Gastroesophageal sphincter (tissue), 3 donors: ENCODE measurements at regions not wholly inside any gene's neighbourhood (a gene's known extent, or its start where the extent isn't known, plus 50 kb on each side); places are given as distances from the start of the nearest gene placed in this dataset.

Source experiments
- EP300 ChIP-seq: sonication (generic); formaldehyde crosslinking; IDR thresholded peaks from one replicate; pipeline ENCODE4 v1.6.1; 2017; ENCODE audit warnings: antibody characterized with exemption, mild to moderate bottlenecking
- POLR2A ChIP-seq, 2 donors: fragments of 450-650 bp; IDR thresholded peaks; one replicate each; pipeline ENCODE4 v1.6.1; 2017; ENCODE audit warnings: antibody characterized with exemption in 2 of 2, mild to moderate bottlenecking in 2 of 2, moderate library complexity in 1 of 2
- POLR2AphosphoS5 ChIP-seq: sonication (generic); formaldehyde crosslinking; IDR thresholded peaks from one replicate; pipeline ENCODE4 v1.6.1; 2017; ENCODE audit warnings: antibody characterized with exemption
- TF ChIP-seq, protein P1 (sequence below), 4 experiments: fragments of 200-600 bp in 2 of 4; fragments of 450-650 bp in 2 of 4; sonication (generic) in 1 of 4; IDR thresholded peaks; one replicate each; pipeline ENCODE4 v1.5.1; 2017 to 2019; ENCODE audit warnings: antibody characterized with exemption in 4 of 4, mild to moderate bottlenecking in 2 of 4, moderate library complexity in 2 of 4

GRCh38 chr2:121075006-121075551, 209.9 kb downstream of the TFCP2L1 start:
- TF ChIP-seq, protein P1, sequence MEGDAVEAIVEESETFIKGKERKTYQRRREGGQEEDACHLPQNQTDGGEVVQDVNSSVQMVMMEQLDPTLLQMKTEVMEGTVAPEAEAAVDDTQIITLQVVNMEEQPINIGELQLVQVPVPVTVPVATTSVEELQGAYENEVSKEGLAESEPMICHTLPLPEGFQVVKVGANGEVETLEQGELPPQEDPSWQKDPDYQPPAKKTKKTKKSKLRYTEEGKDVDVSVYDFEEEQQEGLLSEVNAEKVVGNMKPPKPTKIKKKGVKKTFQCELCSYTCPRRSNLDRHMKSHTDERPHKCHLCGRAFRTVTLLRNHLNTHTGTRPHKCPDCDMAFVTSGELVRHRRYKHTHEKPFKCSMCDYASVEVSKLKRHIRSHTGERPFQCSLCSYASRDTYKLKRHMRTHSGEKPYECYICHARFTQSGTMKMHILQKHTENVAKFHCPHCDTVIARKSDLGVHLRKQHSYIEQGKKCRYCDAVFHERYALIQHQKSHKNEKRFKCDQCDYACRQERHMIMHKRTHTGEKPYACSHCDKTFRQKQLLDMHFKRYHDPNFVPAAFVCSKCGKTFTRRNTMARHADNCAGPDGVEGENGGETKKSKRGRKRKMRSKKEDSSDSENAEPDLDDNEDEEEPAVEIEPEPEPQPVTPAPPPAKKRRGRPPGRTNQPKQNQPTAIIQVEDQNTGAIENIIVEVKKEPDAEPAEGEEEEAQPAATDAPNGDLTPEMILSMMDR (IDR thresholded peaks at IDR 0.05), result no peak
- TF ChIP-seq POLR2AphosphoS5 (peak; percentile 89), POLR2A (IDR thresholded peaks at IDR 0.05) (peak in 1 of 2 donors; percentile 28), EP300 (no peak)
